OCI-LY1 (cell line): ENCODE measurements at regions not wholly inside any gene's neighbourhood (a gene's known extent, or its start where the extent isn't known, plus 50 kb on each side); places are given as distances from the start of the nearest gene placed in this dataset.

Source experiments
- CTCF ChIP-seq: fragments of 200-600 bp; sonication (generic), shearing (Covaris generic); IDR thresholded peaks from 2 replicates; pipeline ENCODE4 v1.5.1; 2017; ENCODE audit warnings: mild to moderate bottlenecking, antibody characterized with exemption, low read length, moderate library complexity, mixed read lengths
- EZH2 ChIP-seq: fragments of 200-600 bp; sonication (generic), shearing (Covaris generic); IDR thresholded peaks from 2 replicates; pipeline ENCODE4 v1.8.0; 2017; ENCODE audit warnings: borderline replicate concordance, mixed run types, mild to moderate bottlenecking, antibody characterized with exemption, low read length, moderate library complexity, mixed read lengths

- no peak for TF ChIP-seq CTCF
- TF ChIP-seq EZH2, result no peak
Observed at GRCh38 chr2:21633466-21633865, 509.7 kb downstream of the TDRD15 start.
